HepG2 (cell line): ENCODE measurements at regions not wholly inside any gene's neighbourhood (a gene's known extent, or its start where the extent isn't known, plus 50 kb on each side); places are given as distances from the start of the nearest gene placed in this dataset.

Experiments
- ATAC-seq: fragments of 200-7000 bp; cut with Tn5 transposase; 3 replicates; pipeline ENCODE4 v1.9.1; 2020; ENCODE audit warnings: mild to moderate bottlenecking, moderate library complexity
- BruUV-seq: library from RNA; stranded (reverse); fragments of 400-500 nt; replicated peaks from 2 replicates; lab custom pipeline; 2021; lab: Mats Ljungman, UMichigan
- CTCF ChIA-PET: fragments of 300-600 bp; formaldehyde crosslinking; extraction: SDS; loops from one replicate; lab custom pipeline; 2021; ENCODE audit warnings: low total read pairs, inconsistent platforms, low intra/inter-chr PET ratio; lab: Yijun Ruan, JAX
- POLR2A ChIA-PET: fragments of 350-600 bp; sonication (Branson Sonifier 250); formaldehyde crosslinking; loops from one replicate; lab custom pipeline; 2020; ENCODE audit warnings: antibody characterized with exemption, inconsistent platforms; lab: Yijun Ruan, JAX
- DNase-seq: peaks from one replicate; pipeline ENCODE4 v3.0.0-alpha.2; 2015; ENCODE audit warnings: low spot score
- FAIRE-seq: peaks from 3 replicates; lab custom pipeline; 2011; peaks lifted over from hg19 to GRCh38; lab: Jason Lieb, UNC
- H2AFZ ChIP-seq: one replicate; pipeline ENCODE4 v1.6.1; 2011; ENCODE audit warnings: low read length, inconsistent platforms
- H3K27ac ChIP-seq: fragments of 300-600 bp; 3 replicates; pipeline ENCODE4 v1.8.0; 2011; ENCODE audit warnings: mixed run types, mild to moderate bottlenecking, mixed read lengths, low read length, inconsistent platforms; ENCODE audit not compliant: insufficient read depth; ENCODE audit errors: extremely low read length
- H3K27me3 ChIP-seq, 2 experiments: fragments of 200-600 bp in 1 of 2; 2 replicates in 1 of 2; 3 replicates in 1 of 2; pipeline versions ENCODE4 v1.6.0 to v1.8.0; 2011; ENCODE audit warnings: low read length in 2 of 2, mild to moderate bottlenecking in 2 of 2, moderate library complexity in 2 of 2, inconsistent platforms in 1 of 2; ENCODE audit not compliant: insufficient read depth in 2 of 2, control insufficient read depth in 1 of 2
- H3K36me3 ChIP-seq, 2 experiments: fragments of 200-600 bp in 1 of 2; replicated peaks in 1 of 2; 2 replicates in 1 of 2; 3 replicates in 1 of 2; pipeline versions ENCODE4 v1.5.1 to v1.8.0; 2011; ENCODE audit warnings: low read length in 2 of 2, inconsistent platforms in 1 of 2; ENCODE audit not compliant: insufficient read depth in 2 of 2, control insufficient read depth in 1 of 2
- H3K4me1 ChIP-seq: 2 replicates; pipeline ENCODE4 v1.5.1; 2012; ENCODE audit warnings: low read length, inconsistent platforms; ENCODE audit not compliant: insufficient read depth
- H3K4me2 ChIP-seq: 2 replicates; pipeline ENCODE4 v1.6.0; 2011; ENCODE audit warnings: low read depth, low read length, inconsistent platforms
- H3K4me3 ChIP-seq, 3 experiments: fragments of 200-600 bp in 1 of 3; sonication (generic), shearing (Covaris generic) in 1 of 3; replicated peaks in 1 of 3; 2 replicates each; pipeline ENCODE4 v1.5.1; 2011 to 2016; ENCODE audit warnings: low read length in 3 of 3, inconsistent platforms in 2 of 3, low read depth in 2 of 3, mild to moderate bottlenecking in 2 of 3, control low read depth in 1 of 3, mixed read lengths in 1 of 3; ENCODE audit not compliant: insufficient read depth in 1 of 3
- H3K79me2 ChIP-seq: one replicate; pipeline ENCODE4 v1.6.1; 2011; ENCODE audit warnings: low read length, inconsistent platforms; ENCODE audit not compliant: insufficient read depth
- H3K9ac ChIP-seq: 2 replicates; pipeline ENCODE4 v1.6.0; 2011; ENCODE audit warnings: mild to moderate bottlenecking, low read depth, low read length, inconsistent platforms; ENCODE audit not compliant: insufficient read depth
- H3K9me3 ChIP-seq: 2 replicates; pipeline ENCODE4 v1.5.1; 2012; ENCODE audit warnings: mild to moderate bottlenecking, low read length
- H4K20me1 ChIP-seq: 2 replicates; pipeline ENCODE4 v1.6.0; 2011; ENCODE audit warnings: inconsistent platforms, mild to moderate bottlenecking, low read length, moderate library complexity; ENCODE audit not compliant: insufficient read depth
- HOXA3 ChIP-seq: sonication (generic); formaldehyde crosslinking; IDR thresholded peaks from 2 replicates; pipeline ENCODE4 v1.5.0; 2020; ENCODE audit warnings: missing genetic modification reagents
- JUN ChIP-seq: sonication (generic); formaldehyde crosslinking; IDR thresholded peaks from 2 replicates; pipeline ENCODE4 v1.4.0; 2020; ENCODE audit warnings: mild to moderate bottlenecking, missing genetic modification reagents
- MED13 ChIP-seq: sonication (generic); formaldehyde crosslinking; IDR thresholded peaks from 2 replicates; pipeline ENCODE4 v1.5.0; 2020; ENCODE audit warnings: missing genetic modification reagents
- MIER3 ChIP-seq: IDR thresholded peaks from 2 replicates; pipeline ENCODE4 v1.6.1; 2016; ENCODE audit warnings: missing compliant biosample characterization, borderline replicate concordance
- MIXL1 ChIP-seq: IDR thresholded peaks from 2 replicates; pipeline ENCODE4 v1.6.1; 2016
- NR3C1 ChIP-seq: sonication (generic); formaldehyde crosslinking; IDR thresholded peaks from 2 replicates; pipeline ENCODE4 v1.4.0; 2020; ENCODE audit warnings: missing genetic modification reagents
- RBFOX2 ChIP-seq: fragments of 200-400 bp; formaldehyde crosslinking; IDR thresholded peaks from 2 replicates; pipeline ENCODE4 v1.6.1; 2017; ENCODE audit warnings: low read depth, mild to moderate bottlenecking, low read length
- ZFP82 ChIP-seq: sonication (generic); formaldehyde crosslinking; IDR thresholded peaks from 2 replicates; pipeline ENCODE4 v1.5.1; 2020; ENCODE audit warnings: mild to moderate bottlenecking, missing genetic modification reagents, borderline replicate concordance
- ZGPAT ChIP-seq: IDR thresholded peaks from 2 replicates; pipeline ENCODE4 v1.6.1; 2016; ENCODE audit warnings: mild to moderate bottlenecking
- ZKSCAN1 ChIP-seq: fragments of 150-350 bp; IDR thresholded peaks from 2 replicates; pipeline ENCODE4 v1.6.1; 2014; ENCODE audit warnings: low read length
- ZNF317 ChIP-seq: sonication (generic); formaldehyde crosslinking; IDR thresholded peaks from 2 replicates; pipeline ENCODE4 v1.5.0; 2020; ENCODE audit warnings: mild to moderate bottlenecking, missing genetic modification reagents
- ZNF362 ChIP-seq: sonication (generic); formaldehyde crosslinking; IDR thresholded peaks from 2 replicates; pipeline ENCODE4 v1.4.0; 2020; ENCODE audit warnings: missing genetic modification reagents, mild to moderate bottlenecking, borderline replicate concordance
- ZNF530 ChIP-seq: sonication (generic); formaldehyde crosslinking; IDR thresholded peaks from 2 replicates; pipeline ENCODE4 v1.5.0; 2020; ENCODE audit warnings: low read depth, mild to moderate bottlenecking, missing genetic modification reagents
- ZNF547 ChIP-seq: sonication (generic); formaldehyde crosslinking; IDR thresholded peaks from 2 replicates; pipeline ENCODE4 v1.5.1; 2020; ENCODE audit warnings: mild to moderate bottlenecking, missing genetic modification reagents
- ZNF598 ChIP-seq: sonication (generic); formaldehyde crosslinking; IDR thresholded peaks from 2 replicates; pipeline ENCODE4 v1.5.1; 2020; ENCODE audit warnings: mild to moderate bottlenecking, missing genetic modification reagents, borderline replicate concordance
- ZNF737 ChIP-seq: sonication (generic); formaldehyde crosslinking; IDR thresholded peaks from 2 replicates; pipeline ENCODE4 v1.5.0; 2020; ENCODE audit warnings: missing genetic modification reagents, mild to moderate bottlenecking, borderline replicate concordance
- WGBS: methylation state at CpG from one replicate; pipeline ENCODE4 v1.1.6; 2017; ENCODE audit warnings: low lambda C conversion rate; 5-methylcytosine and 5-hydroxymethylcytosine counted together
- in situ Hi-C: cut with HindIII; loops from 2 replicates; pipeline ENCODE4 v1.10.0; 2017; ENCODE audit warnings: low pct_unique_long_range_greater_than_20kb; ENCODE audit not compliant: extremely low pct_ligation_motif_present
- intact Hi-C: fragments of 100-400 bp; cut with micrococcal nuclease; formaldehyde crosslinking; loops from one replicate; pipeline ENCODE4 v1.10.0; 2022; ENCODE audit not compliant: unreplicated experiment
- TF ChIP-seq, protein P1 (sequence below): sonication (generic); formaldehyde crosslinking; conservative IDR thresholded peaks from 2 replicates; pipeline ENCODE4 v1.8.0; 2022; ENCODE audit warnings: missing genetic modification reagents

DNA sequence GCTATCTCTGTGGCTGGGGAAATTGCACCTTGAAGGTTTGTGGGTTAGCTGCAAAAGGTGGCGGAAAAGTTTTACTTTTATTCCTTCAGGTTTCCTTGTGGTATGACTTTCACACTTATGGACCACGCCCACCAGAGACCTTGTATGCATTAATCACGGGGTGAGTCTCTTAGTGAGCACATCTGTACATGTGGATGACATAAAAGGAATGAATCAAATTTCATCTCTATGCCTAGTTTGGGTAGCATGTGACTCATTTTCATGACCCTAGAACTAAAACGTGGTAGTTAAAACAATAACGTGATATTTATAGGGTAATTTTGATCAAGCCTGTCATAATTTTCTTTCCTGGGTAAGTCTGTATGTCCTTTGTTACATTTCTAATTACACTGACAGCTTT is 141.7 kb downstream of the PDCD6IP start:
- ChIA-PET POLR2A (no interaction called here), CTCF (no interaction called here)
- TF ChIP-seq ZNF737: no peak
- H3K36me3 ChIP-seq: no peaks in the 10 kb centered on the region
- no peak overlapping the region for H3K27ac ChIP-seq
- no peak overlapping the region for H3K4me3 ChIP-seq
- no peaks in the 10 kb centered on the region for H4K20me1 ChIP-seq
- in situ Hi-C loops (no loop called here), intact Hi-C loops (no loop called here)
- FAIRE-seq: no peak
- H3K79me2 ChIP-seq: no peaks in the 10 kb centered on the region
- WGBS: 11% methylated on average over 5 of the region's 5 CpGs
- no peak overlapping the region for H2AFZ ChIP-seq
- no TSS peak for BruUV-seq
- no peaks in the 10 kb centered on the region for H3K4me1 ChIP-seq
- DNase-seq: no peak
- H3K9me3 ChIP-seq: no peaks in the 10 kb centered on the region
- H3K27me3 ChIP-seq: no peaks in the 10 kb centered on the region; a peak in 1 of 5 replicates
- no peak for ATAC-seq
- H3K9ac ChIP-seq: no peak overlapping the region
- no peak overlapping the region for H3K4me2 ChIP-seq

DNA sequence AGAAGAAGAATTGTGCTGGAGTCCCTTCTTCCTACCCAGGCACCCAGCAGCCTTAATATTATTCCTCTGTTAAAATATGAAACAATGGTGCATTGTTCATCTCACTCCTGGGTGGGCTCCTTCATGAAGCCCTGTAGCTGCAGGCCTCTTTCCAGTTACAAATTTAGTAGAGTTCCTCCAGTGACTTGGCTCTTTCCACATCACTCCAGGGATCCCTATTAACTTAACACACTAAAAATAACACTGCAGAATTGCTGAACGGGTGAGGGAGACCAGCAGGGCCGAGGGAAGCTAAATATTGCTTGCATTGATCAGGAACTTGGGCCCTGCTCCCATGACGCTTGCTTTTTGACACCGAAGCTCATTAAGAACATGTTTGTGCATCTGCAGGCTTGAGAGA is 142.3 kb downstream of the PDCD6IP start:
- DNase-seq (no peak), FAIRE-seq (no peak), ATAC-seq (no peak)
- Histone ChIP-seq H3K4me3 (no peak overlapping the region), H2AFZ (no peak overlapping the region), H3K79me2 (no peaks in the 10 kb centered on the region), H3K27ac (no peak overlapping the region), H4K20me1 (no peaks in the 10 kb centered on the region), H3K4me1 (no peaks in the 10 kb centered on the region), H3K9me3 (no peaks in the 10 kb centered on the region), H3K27me3 (no peaks in the 10 kb centered on the region; a peak in 1 of 5 replicates), H3K36me3 (no peaks in the 10 kb centered on the region), H3K9ac (no peak overlapping the region), H3K4me2 (no peak overlapping the region)
- intact Hi-C loops (no loop called here), in situ Hi-C loops (no loop called here)
- no TSS peak for BruUV-seq
- ChIA-PET CTCF (no interaction called here), POLR2A (no interaction called here)
- no peak for TF ChIP-seq ZGPAT (CRISPR knock-in tag)
- no peak for TF ChIP-seq ZNF530 (CRISPR knock-in tag)
- TF ChIP-seq JUN (CRISPR knock-in tag): no peak
- no peak for TF ChIP-seq ZKSCAN1
- no peak for TF ChIP-seq MED13 (CRISPR knock-in tag)
- TF ChIP-seq MIER3 (CRISPR knock-in tag): no peak
- no peak for TF ChIP-seq NR3C1 (CRISPR knock-in tag)
- no peak for TF ChIP-seq ZFP82 (CRISPR knock-in tag)
- no peak for TF ChIP-seq ZNF362 (CRISPR knock-in tag)
- no peak for TF ChIP-seq HOXA3 (CRISPR knock-in tag)
- no peak for TF ChIP-seq MIXL1 (CRISPR knock-in tag)
- no peak for TF ChIP-seq RBFOX2
- no peak for TF ChIP-seq ZNF547 (CRISPR knock-in tag)
- no peak for TF ChIP-seq ZNF317 (CRISPR knock-in tag)
- TF ChIP-seq ZNF598 (CRISPR knock-in tag): no peak
- TF ChIP-seq, protein P1, sequence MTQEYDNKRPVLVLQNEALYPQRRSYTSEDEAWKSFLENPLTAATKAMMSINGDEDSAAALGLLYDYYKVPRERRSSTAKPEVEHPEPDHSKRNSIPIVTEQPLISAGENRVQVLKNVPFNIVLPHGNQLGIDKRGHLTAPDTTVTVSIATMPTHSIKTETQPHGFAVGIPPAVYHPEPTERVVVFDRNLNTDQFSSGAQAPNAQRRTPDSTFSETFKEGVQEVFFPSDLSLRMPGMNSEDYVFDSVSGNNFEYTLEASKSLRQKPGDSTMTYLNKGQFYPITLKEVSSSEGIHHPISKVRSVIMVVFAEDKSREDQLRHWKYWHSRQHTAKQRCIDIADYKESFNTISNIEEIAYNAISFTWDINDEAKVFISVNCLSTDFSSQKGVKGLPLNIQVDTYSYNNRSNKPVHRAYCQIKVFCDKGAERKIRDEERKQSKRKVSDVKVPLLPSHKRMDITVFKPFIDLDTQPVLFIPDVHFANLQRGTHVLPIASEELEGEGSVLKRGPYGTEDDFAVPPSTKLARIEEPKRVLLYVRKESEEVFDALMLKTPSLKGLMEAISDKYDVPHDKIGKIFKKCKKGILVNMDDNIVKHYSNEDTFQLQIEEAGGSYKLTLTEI (CRISPR knock-in tag): no peak
- WGBS: 1% methylated on average over 4 of the region's 4 CpGs
